WERI-Rb-1 (cell line): ENCODE measurements at regions not wholly inside any gene's neighbourhood (a gene's known extent, or its start where the extent isn't known, plus 50 kb on each side); places are given as distances from the start of the nearest gene placed in this dataset.

Source experiments
- DNase-seq: peaks from one replicate; pipeline ENCODE4 v3.0.0-alpha.2; 2020
- H3K27ac ChIP-seq: fragments of 250-450 bp; sonication (Bioruptor Pico); 2 replicates; pipeline ENCODE4 v1.5.1; 2020; ENCODE audit warnings: mild to moderate bottlenecking, moderate library complexity
- H3K27me3 ChIP-seq: fragments of 250-450 bp; sonication (Bioruptor Pico); 2 replicates; pipeline ENCODE4 v1.5.1; 2021; ENCODE audit warnings: mild to moderate bottlenecking, low read depth, moderate library complexity; ENCODE audit not compliant: insufficient read depth, severe bottlenecking
- H3K36me3 ChIP-seq: fragments of 250-450 bp; sonication (Bioruptor Pico); 2 replicates; pipeline ENCODE4 v1.5.1; 2020; ENCODE audit warnings: mild to moderate bottlenecking, moderate library complexity
- H3K4me3 ChIP-seq: 2 replicates; pipeline ENCODE4 v1.5.1; 2011; ENCODE audit warnings: low read depth, mild to moderate bottlenecking, control low read depth, low read length
- H3K9me3 ChIP-seq: fragments of 250-450 bp; sonication (Bioruptor Pico); 2 replicates; pipeline ENCODE4 v1.5.1; 2021; ENCODE audit warnings: mild to moderate bottlenecking, moderate library complexity; ENCODE audit not compliant: severe bottlenecking
- TF ChIP-seq, protein P1 (sequence below): IDR thresholded peaks from 2 replicates; pipeline ENCODE4 v1.5.1; 2011; ENCODE audit warnings: low read depth, mild to moderate bottlenecking, control low read depth, inconsistent platforms, low read length

- H3K9me3 ChIP-seq: no peaks in the 10 kb centered on the region
- no peaks in the 10 kb centered on the region for H3K27me3 ChIP-seq
- H3K27ac ChIP-seq: no peak overlapping the region
- H3K36me3 ChIP-seq: no peaks in the 10 kb centered on the region
- no peak overlapping the region for H3K4me3 ChIP-seq
- TF ChIP-seq, protein P1, sequence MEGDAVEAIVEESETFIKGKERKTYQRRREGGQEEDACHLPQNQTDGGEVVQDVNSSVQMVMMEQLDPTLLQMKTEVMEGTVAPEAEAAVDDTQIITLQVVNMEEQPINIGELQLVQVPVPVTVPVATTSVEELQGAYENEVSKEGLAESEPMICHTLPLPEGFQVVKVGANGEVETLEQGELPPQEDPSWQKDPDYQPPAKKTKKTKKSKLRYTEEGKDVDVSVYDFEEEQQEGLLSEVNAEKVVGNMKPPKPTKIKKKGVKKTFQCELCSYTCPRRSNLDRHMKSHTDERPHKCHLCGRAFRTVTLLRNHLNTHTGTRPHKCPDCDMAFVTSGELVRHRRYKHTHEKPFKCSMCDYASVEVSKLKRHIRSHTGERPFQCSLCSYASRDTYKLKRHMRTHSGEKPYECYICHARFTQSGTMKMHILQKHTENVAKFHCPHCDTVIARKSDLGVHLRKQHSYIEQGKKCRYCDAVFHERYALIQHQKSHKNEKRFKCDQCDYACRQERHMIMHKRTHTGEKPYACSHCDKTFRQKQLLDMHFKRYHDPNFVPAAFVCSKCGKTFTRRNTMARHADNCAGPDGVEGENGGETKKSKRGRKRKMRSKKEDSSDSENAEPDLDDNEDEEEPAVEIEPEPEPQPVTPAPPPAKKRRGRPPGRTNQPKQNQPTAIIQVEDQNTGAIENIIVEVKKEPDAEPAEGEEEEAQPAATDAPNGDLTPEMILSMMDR: no peak
- no peak for DNase-seq
Observed at GRCh38 chr5:120765189-120765588, 301.1 kb downstream of the PRR16 start.

DNA sequence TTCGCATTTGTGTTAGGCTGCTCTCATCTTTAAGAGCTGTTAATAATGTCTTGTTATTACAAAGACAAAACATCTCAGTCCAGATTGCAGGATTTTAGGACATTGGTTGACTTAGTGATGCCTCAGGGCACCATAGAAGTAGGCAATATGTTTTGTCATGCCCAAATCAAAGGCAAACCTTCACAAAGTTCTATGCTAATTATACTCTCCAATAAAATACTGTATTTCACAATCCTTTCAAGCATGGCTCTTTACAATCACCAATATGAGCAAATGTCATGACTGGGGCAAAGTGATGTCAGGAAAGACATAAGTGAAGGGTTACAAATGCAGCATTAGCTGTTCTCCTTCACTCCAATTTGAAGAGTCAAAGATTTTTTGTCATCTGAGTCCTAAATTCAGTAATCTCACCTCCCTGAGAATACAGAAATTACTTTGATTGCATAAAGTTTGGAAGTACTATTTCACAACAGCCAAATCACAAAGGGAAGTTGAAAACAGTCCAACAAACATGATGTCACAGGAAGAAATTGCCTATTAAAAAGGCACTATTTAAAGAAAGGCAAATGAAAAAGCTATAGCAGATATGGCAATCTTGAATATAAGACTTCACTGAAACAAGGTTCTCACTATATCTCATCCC, 303.2 kb downstream of the PRR16 start:
- Histone ChIP-seq H3K9me3 (no peaks in the 10 kb centered on the region), H3K27me3 (no peaks in the 10 kb centered on the region), H3K36me3 (no peaks in the 10 kb centered on the region), H3K4me3 (no peak overlapping the region), H3K27ac (no peak overlapping the region)
- TF ChIP-seq, protein P1: no peak
- DNase-seq: no peak

GRCh38 chr5:120769312-120769872, 305.3 kb downstream of the PRR16 start:
- DNase-seq: no peak
- no peaks in the 10 kb centered on the region for H3K36me3 ChIP-seq
- no peaks in the 10 kb centered on the region for H3K27me3 ChIP-seq
- H3K9me3 ChIP-seq: no peaks in the 10 kb centered on the region
- H3K4me3 ChIP-seq: no peak overlapping the region
- TF ChIP-seq, protein P1: no peak
- H3K27ac ChIP-seq: no peak overlapping the region

- Histone ChIP-seq H3K36me3 (no peaks in the 10 kb centered on the region), H3K4me3 (no peak overlapping the region), H3K9me3 (no peaks in the 10 kb centered on the region), H3K27me3 (no peaks in the 10 kb centered on the region), H3K27ac (no peak overlapping the region)
- DNase-seq: no peak
- TF ChIP-seq, protein P1: no peak
Observed at GRCh38 chr5:120771202-120771601, 307.1 kb downstream of the PRR16 start.

- H3K4me3 ChIP-seq: no peak overlapping the region
- H3K27me3 ChIP-seq: no peaks in the 10 kb centered on the region
- DNase-seq: no peak
- no peak overlapping the region for H3K27ac ChIP-seq
- TF ChIP-seq, protein P1: no peak
- no peaks in the 10 kb centered on the region for H3K36me3 ChIP-seq
- H3K9me3 ChIP-seq: no peaks in the 10 kb centered on the region
Observed at GRCh38 chr5:120778491-120779484, 314.7 kb downstream of the PRR16 start.
